ENCODE measurements at regions not wholly inside any gene's neighbourhood (a gene's known extent, or its start where the extent isn't known, plus 50 kb on each side); places are given as distances from the start of the nearest gene placed in this dataset.

- Histone ChIP-seq H3K27ac (no peak overlapping the region), H3K9me2 (replicated peaks; ENCODE audit: insufficient read depth) (no peaks in the 10 kb centered on the region), H4K20me1 (ENCODE audit: insufficient read depth, poor library complexity, severe bottlenecking) (no peaks in the 10 kb centered on the region), H3K27me3 (no peaks in the 10 kb centered on the region), H3K9me3 (ENCODE audit: low read depth) (no peaks in the 10 kb centered on the region), H2AFZ (no peak overlapping the region), H3K4me2 (no peak overlapping the region), H3K4me1 (ENCODE audit: insufficient read depth) (no peaks in the 10 kb centered on the region), H3K4me3 (no peak overlapping the region), H3K79me2 (no peaks in the 10 kb centered on the region), H3K36me3 (replicated peaks; ENCODE audit: insufficient read depth, low read depth) (no peaks in the 10 kb centered on the region)
- no peak for DNase-seq (ENCODE audit: low spot score)
- TF ChIP-seq EZH2 (IDR thresholded peaks at IDR 0.05; ENCODE audit: borderline replicate concordance) (no peak), EZH2phosphoT487 (IDR thresholded peaks at IDR 0.05; ENCODE audit: low read depth, severe bottlenecking, unreplicated experiment) (no peak), CTCF (IDR thresholded peaks at IDR 0.05; ENCODE audit: poor library complexity) (no peak)
- 63% methylated on average over 1 of the region's 1 CpG for WGBS (ENCODE audit: low lambda C conversion rate, missing lambda C conversion rate)
Measured at GRCh38 chr4:24702281-24702680, 93.1 kb upstream of the SOD3 start.

- Histone ChIP-seq H3K79me2 (no peaks in the 10 kb centered on the region), H3K4me3 (no peak overlapping the region), H3K27ac (no peak overlapping the region), H3K9me3 (ENCODE audit: low read depth) (no peaks in the 10 kb centered on the region), H3K4me1 (ENCODE audit: insufficient read depth) (no peaks in the 10 kb centered on the region), H3K9me2 (replicated peaks; ENCODE audit: insufficient read depth) (no peaks in the 10 kb centered on the region), H3K4me2 (no peak overlapping the region), H3K36me3 (replicated peaks; ENCODE audit: insufficient read depth, low read depth) (no peaks in the 10 kb centered on the region), H3K27me3 (no peaks in the 10 kb centered on the region), H4K20me1 (ENCODE audit: insufficient read depth, poor library complexity, severe bottlenecking) (no peaks in the 10 kb centered on the region), H2AFZ (no peak overlapping the region)
- DNase-seq (ENCODE audit: low spot score): no peak
- no peak for TF ChIP-seq EZH2 (IDR thresholded peaks at IDR 0.05; ENCODE audit: borderline replicate concordance)
- no peak for TF ChIP-seq EZH2phosphoT487 (IDR thresholded peaks at IDR 0.05; ENCODE audit: low read depth, severe bottlenecking, unreplicated experiment)
- TF ChIP-seq CTCF (IDR thresholded peaks at IDR 0.05; ENCODE audit: poor library complexity): no peak
- WGBS (ENCODE audit: low lambda C conversion rate, missing lambda C conversion rate): 97% methylated on average over 2 of the region's 2 CpGs
Measured at GRCh38 chr4:24703298-24703697, 92.1 kb upstream of the SOD3 start.

GRCh38 chr4:24704149-24704548, 91.2 kb upstream of the SOD3 start:
- H3K79me2 ChIP-seq: no peaks in the 10 kb centered on the region
- no peaks in the 10 kb centered on the region for H3K4me1 ChIP-seq (ENCODE audit: insufficient read depth)
- no peaks in the 10 kb centered on the region for H4K20me1 ChIP-seq (ENCODE audit: insufficient read depth, poor library complexity, severe bottlenecking)
- H3K9me2 ChIP-seq (replicated peaks; ENCODE audit: insufficient read depth): no peaks in the 10 kb centered on the region
- DNase-seq (ENCODE audit: low spot score): no peak
- H3K27ac ChIP-seq: no peak overlapping the region
- H3K27me3 ChIP-seq: no peaks in the 10 kb centered on the region
- no peak overlapping the region for H3K4me3 ChIP-seq
- no peaks in the 10 kb centered on the region for H3K9me3 ChIP-seq (ENCODE audit: low read depth)
- H3K36me3 ChIP-seq (replicated peaks; ENCODE audit: insufficient read depth, low read depth): no peaks in the 10 kb centered on the region
- TF ChIP-seq EZH2phosphoT487 (IDR thresholded peaks at IDR 0.05; ENCODE audit: low read depth, severe bottlenecking, unreplicated experiment) (no peak), CTCF (IDR thresholded peaks at IDR 0.05; ENCODE audit: poor library complexity) (no peak), EZH2 (IDR thresholded peaks at IDR 0.05; ENCODE audit: borderline replicate concordance) (no peak)
- H3K4me2 ChIP-seq: no peak overlapping the region
- WGBS (ENCODE audit: low lambda C conversion rate, missing lambda C conversion rate): 60% methylated on average over 6 of the region's 6 CpGs
- no peak overlapping the region for H2AFZ ChIP-seq

Data from hepatocyte (in vitro differentiated cells).